ENCODE measurements at regions not wholly inside any gene's neighbourhood (a gene's known extent, or its start where the extent isn't known, plus 50 kb on each side); places are given as distances from the start of the nearest gene placed in this dataset.

GRCh38 chr1:191085121-191085520 is 607.5 kb upstream of the BRINP3 start:
- TF ChIP-seq CTCF (IDR thresholded peaks at IDR 0.05; ENCODE audit: borderline replicate concordance, extremely low read depth, low read length, poor library complexity, severe bottlenecking) (no peak), EZH2 (IDR thresholded peaks at IDR 0.05; ENCODE audit: borderline replicate concordance, low read depth, low read length, severe bottlenecking) (no peak)
